ENCODE measurements at regions not wholly inside any gene's neighbourhood (a gene's known extent, or its start where the extent isn't known, plus 50 kb on each side); places are given as distances from the start of the nearest gene placed in this dataset.

DNA sequence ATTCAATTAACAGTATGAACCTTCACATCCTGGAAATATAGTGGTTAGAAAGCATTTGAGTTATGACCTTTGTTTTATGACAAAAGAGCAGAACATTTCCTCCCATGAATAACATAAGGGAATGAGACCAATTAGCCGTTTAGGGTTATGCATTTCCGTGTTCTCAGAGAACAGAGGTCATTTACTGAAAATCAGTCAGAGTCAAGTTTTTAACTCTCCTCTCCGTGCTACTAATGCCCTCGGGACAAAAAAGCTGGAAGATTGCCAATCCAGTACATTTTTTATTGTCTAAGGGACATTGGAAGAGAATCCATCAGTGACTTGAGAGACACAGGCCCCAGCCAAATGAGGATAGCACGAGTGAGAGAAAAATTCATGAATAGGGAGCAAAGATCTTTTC, 632.7 kb downstream of the RFPL4B start:
- no peaks in the 10 kb centered on the region for H3K9me3 ChIP-seq
- no peak for TF ChIP-seq CTCF (IDR thresholded peaks at IDR 0.05; ENCODE audit: low read depth, low read length)
- peak; percentile 61 for DNase-seq
- H3K36me3 ChIP-seq, result no peaks in the 10 kb centered on the region
- no peak overlapping the region for H3K4me3 ChIP-seq (ENCODE audit: low read depth, low read length)
- no peaks in the 10 kb centered on the region for H3K27me3 ChIP-seq
- peaks cover 4% of the 10 kb centered on the region for H3K4me1 ChIP-seq

GRCh38 chr6:112980676-112981075, 633.5 kb downstream of the RFPL4B start:
- Histone ChIP-seq H3K4me1 (peaks cover 5% of the 10 kb centered on the region), H3K4me3 (ENCODE audit: low read depth, low read length) (no peak overlapping the region), H3K27me3 (no peaks in the 10 kb centered on the region), H3K36me3 (no peaks in the 10 kb centered on the region), H3K9me3 (no peaks in the 10 kb centered on the region)
- TF ChIP-seq CTCF (IDR thresholded peaks at IDR 0.05; ENCODE audit: low read depth, low read length), result no peak
- DNase-seq, result no peak

- Histone ChIP-seq H3K36me3 (no peaks in the 10 kb centered on the region), H3K9me3 (no peaks in the 10 kb centered on the region), H3K27me3 (no peaks in the 10 kb centered on the region), H3K4me1 (peaks cover 5% of the 10 kb centered on the region), H3K4me3 (ENCODE audit: low read depth, low read length) (no peak overlapping the region)
- no peak for TF ChIP-seq CTCF (IDR thresholded peaks at IDR 0.05; ENCODE audit: low read depth, low read length)
- no peak for DNase-seq
These were observed 636.7 kb downstream of the RFPL4B start for GRCh38 chr6:112983713-112984261.

DNA sequence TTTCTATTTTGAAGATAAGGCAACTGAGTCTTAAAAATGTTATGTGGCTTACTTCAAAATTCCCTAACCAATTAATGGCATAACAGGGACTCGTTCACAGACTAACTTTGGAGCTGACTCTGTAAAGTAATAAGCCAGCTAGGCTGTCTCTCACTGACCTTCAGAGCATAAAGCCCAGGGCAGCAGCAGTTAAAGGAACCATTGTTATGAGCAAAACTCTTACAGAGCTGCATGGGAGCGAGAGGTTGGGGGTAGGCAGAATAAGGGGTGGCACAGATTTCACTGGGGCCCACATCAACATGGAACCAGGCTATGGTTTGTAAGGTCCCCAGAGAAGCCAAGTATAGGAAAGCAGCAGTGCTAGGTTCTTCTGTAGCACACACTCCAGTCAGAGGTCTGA, 637.8 kb downstream of the RFPL4B start:
- no peak for DNase-seq
- no peak for TF ChIP-seq CTCF (IDR thresholded peaks at IDR 0.05; ENCODE audit: low read depth, low read length)

GRCh38 chr6:112986321-112986720, 639.2 kb downstream of the RFPL4B start:
- peaks cover 5% of the 10 kb centered on the region for H3K4me1 ChIP-seq
- no peak for TF ChIP-seq CTCF (IDR thresholded peaks at IDR 0.05; ENCODE audit: low read depth, low read length)

More for the DNA sequence above, 637.8 kb downstream of the RFPL4B start:
- Histone ChIP-seq H3K9me3 (no peaks in the 10 kb centered on the region), H3K27me3 (no peaks in the 10 kb centered on the region), H3K4me3 (ENCODE audit: low read depth, low read length) (no peak overlapping the region), H3K36me3 (no peaks in the 10 kb centered on the region), H3K4me1 (peaks cover 5% of the 10 kb centered on the region)

GRCh38 chr6:112988748-112989147, 641.6 kb downstream of the RFPL4B start:
- H3K36me3 ChIP-seq, result no peaks in the 10 kb centered on the region
- peaks cover 5% of the 10 kb centered on the region for H3K4me1 ChIP-seq
- no peaks in the 10 kb centered on the region for H3K27me3 ChIP-seq
- no peak for DNase-seq
- no peak overlapping the region for H3K4me3 ChIP-seq (ENCODE audit: low read depth, low read length)
- TF ChIP-seq CTCF (IDR thresholded peaks at IDR 0.05; ENCODE audit: low read depth, low read length), result no peak
- no peaks in the 10 kb centered on the region for H3K9me3 ChIP-seq

More at GRCh38 chr6:112986321-112986720, 639.2 kb downstream of the RFPL4B start:
- Histone ChIP-seq H3K36me3 (no peaks in the 10 kb centered on the region), H3K4me3 (ENCODE audit: low read depth, low read length) (no peak overlapping the region), H3K27me3 (no peaks in the 10 kb centered on the region), H3K9me3 (no peaks in the 10 kb centered on the region)
- DNase-seq, result no peak
